ENCODE measurements at regions not wholly inside any gene's neighbourhood (a gene's known extent, or its start where the extent isn't known, plus 50 kb on each side); places are given as distances from the start of the nearest gene placed in this dataset.

DNA sequence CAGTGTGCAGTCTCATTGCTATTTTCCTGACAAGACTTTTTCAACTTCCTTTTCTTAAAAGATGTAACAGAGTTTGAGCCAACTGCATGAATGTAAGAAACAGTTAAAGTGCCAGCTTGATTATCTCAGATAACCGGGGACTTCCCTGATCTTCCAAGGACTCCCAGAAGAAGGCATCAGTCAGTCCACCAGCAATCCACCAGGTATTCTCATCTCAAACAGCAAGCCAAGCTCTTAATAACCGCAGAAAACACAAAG lies 350.1 kb downstream of the LIG4 start:
- no peak for DNase-seq (ENCODE audit: low read depth in 2 of 2)

DNA sequence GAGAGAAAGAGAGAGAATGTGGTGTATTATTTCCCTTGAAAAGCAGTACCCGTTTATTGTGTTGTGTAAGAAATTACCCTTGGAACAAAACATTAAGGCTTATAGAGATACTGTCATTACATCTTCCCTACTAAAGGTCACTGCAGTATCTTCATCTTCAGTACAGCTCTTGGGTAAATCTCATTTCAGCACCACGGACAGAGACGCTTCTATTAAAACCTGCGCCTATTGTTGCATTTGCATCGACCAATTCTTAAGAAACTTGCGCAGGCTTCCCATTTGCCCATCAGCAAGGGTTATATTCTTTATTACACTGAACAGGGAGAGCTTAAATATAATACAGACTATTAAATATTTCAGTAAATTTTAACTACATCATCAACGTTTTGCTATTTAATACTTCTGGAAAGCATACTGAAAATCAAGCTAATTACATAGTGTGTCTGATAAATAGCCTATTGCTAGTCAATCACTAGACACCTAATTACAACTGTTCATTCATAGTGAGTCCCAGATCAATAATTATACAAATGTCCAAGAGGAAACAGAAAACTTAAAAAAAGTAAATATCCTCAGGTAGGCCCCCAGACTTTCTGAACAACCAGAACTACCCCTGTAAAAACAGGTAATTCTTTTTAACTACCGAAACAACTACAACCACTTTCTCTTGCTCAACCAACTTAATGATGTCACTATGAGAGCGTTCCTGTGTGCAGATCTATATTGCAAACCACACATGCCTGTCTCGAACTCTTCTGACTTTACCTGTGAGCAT lies 350.6 kb downstream of the LIG4 start:
- DNase-seq (ENCODE audit: low read depth in 2 of 2), result no peak

DNA sequence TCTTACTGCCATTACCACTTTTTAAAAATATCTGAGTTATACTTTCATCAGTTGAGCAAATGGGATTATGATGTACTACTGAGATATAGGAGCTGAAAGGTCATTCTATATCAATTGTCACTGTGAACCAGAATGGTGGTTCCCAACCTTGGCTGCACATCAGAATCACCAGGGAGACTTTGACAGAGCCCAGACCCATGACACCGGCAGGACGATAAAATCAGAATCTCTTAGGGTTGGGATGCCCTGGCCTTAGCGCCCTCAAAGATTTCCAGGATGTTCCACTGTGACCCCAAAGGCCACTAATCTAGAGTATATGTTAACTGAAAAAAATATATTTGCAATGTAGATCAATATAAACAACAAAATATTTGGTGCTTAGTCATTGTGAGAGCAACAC lies 355.1 kb downstream of the LIG4 start:
- no peak for DNase-seq (ENCODE audit: low read depth in 2 of 2)

DNA sequence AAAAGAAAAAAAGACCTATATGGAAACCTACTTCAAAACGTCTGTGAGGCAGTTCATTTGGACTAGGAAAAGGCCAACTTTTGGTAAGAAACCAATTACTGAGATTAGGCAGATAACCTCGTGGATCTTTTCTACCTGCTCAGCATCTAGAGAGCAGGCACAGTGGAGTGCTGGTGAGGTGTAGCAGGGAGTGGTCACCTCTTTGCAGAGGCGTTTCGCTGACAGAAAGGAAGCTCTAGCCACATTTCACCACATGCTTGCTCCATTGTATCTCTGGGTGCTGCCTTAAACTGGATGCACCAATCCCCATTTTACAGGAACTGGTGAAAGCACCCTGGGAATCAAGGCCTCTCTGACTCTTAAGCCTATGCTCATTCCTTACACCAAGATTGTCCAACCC lies 360.5 kb downstream of the LIG4 start:
- DNase-seq (ENCODE audit: low read depth in 2 of 2), result no peak

DNA sequence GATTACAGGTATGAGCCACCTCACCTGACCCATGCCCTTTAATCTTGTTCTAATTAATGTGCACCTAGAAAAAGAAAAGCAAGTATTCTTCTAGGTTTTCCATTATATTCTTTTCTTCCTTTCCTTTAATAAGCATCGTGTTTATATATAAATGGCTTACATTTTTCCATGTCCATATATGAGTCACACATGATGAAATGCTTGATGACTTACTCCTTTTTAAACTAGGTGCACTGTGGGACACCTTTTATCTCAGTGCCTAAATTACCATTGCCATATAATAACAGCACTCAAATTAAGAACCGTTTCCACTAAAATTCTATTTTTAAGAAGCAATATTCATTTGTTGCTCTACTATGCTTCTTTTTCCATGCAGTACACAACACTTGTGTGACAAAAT lies 363.3 kb downstream of the LIG4 start:
- DNase-seq (ENCODE audit: low read depth in 2 of 2), result no peak

DNA sequence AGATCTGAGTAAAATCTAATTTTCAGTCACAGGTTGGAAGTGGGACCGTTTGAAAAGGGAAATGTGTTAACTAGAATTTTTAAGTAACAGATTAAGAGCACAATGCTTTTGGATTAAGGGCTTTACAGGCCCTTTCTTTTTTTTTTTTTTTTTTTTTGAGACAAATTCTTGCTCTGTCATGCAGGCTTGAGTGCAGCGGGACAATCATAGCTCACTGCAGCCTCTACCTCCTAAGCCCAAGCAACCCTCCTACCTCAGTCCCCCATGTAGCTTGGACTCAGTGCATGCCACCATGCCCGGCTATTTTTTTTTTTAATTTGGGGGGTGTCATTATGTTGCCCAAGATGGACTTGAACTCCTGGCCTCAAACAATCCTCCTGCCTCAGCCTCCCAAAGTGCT lies 363.7 kb downstream of the LIG4 start:
- no peak for DNase-seq (ENCODE audit: low read depth in 2 of 2)

DNA sequence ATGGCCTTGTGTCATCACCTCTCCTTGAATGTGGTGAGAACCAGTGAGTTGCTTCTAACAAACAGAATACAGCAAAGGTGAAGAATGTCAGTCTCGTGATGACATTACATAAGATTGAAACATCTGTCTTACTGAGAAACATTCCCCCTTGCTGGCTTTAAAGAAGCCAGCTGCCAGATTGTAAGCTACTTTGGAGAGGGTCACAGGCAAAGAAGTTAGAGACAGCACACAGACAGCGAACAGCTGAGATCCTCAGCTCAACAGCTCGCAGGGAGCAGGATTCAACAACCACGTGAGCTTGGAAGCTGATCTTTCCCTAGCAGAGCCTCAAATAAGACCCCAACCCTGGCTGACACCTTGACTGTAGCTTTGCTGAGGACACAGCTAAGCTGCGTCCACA lies 367.9 kb downstream of the LIG4 start:
- DNase-seq (ENCODE audit: low read depth in 2 of 2), result no peak

DNA sequence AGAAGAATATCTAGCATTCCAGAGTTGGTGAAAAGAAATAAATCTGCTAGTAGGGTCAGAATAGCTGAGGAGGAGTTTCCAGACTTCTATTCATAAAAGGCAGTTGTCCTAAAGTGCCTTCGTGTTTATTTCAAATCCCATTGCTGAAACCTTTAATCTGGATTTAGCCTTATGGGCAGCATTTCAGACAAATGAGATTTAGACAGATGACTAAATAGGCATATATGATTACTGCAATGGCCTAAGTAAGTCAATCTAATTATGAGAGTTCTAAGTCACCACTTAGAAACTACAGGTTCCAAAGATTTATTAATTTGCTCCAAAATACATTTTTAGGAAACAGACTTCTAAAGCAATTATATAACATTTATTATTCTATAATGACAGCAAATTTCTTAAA lies 368.7 kb downstream of the LIG4 start:
- DNase-seq (ENCODE audit: low read depth in 2 of 2), result no peak

DNA sequence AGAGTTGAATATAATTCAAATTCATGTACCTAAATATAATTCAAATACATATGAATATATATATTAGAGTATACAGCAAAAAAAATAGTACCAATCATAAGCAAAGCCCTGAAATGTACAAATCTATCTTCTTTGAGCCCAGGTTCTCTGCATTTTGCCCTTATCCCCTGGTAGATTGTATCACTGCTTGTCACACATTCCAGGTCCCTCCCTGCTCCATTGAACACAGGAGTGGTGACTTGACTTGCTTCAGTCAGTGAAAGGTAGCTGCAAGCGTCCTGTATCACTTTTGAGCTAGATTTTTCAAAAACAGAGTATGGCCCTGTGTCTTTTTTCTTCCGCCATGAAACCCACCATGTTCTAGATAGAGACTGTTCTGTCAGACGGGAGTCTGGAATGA lies 369.4 kb downstream of the LIG4 start:
- DNase-seq (ENCODE audit: low read depth in 2 of 2), result no peak

DNA sequence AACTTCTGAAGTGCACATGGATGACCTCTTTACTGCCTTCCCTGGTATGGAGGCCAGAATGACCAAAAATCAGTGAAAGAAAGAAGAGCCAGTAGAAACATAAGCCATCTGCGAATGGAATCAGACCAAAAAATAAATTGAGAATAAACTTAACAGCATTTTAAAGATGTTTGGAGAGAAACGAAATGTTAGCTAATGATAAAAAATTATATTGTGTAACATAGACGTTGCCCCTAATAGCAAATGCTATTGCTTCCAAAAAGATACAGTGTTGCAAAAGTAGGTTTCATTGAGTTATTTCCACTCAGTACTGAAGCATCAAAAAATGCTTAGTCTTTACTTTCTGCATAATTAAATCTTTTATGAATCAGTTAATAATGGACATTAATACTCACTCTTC lies 371.7 kb downstream of the LIG4 start:
- no peak for DNase-seq (ENCODE audit: low read depth in 2 of 2)

DNA sequence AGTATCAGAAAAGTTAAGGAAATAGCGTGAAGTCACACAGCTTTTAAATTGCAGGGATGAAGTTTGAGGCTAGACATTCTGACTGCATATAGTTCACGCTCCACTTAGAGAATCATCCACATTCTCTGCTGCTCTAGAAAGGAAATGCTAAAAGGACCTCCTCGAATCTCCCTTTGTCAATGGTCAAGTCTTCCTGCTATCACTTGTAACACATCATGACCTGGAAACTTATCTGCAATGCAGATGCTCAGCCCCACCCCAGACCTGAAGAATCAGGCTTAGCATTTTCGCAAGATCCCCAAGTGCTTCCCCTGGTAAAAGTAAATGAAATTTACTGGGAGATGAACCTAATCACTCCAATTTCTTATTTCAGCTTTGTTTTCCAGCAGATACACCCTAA lies 372.1 kb downstream of the LIG4 start:
- DNase-seq (ENCODE audit: low read depth in 2 of 2), result no peak

DNA sequence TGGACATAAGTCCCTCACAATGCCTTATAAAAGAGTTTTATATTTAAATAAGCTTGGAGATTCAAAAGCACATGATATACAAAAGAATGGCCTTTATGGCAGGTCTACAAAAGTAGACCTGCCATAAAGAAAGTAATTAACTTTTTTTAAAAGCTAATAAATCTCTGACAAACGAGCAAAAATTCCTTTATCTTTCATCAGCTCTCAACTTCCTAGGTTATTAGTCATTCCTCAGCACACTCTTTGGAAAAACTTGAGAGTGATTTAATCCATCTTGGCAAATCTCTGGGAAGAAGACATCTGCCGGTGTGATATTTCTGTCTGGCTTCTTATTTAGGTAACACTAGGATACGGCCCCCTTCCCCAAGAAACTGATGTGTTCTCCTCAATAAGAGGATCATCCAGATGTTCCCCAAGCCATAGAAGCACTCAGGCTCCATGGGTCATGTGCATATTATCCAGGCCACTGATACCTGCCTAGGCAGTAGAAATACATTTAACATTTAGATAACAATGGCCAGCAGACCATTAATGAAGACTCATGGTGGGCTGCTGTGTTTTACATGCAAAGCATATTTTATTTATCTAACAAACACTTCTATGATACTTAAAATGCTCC lies 372.7 kb downstream of the LIG4 start:
- no peak for DNase-seq (ENCODE audit: low read depth in 2 of 2)

DNA sequence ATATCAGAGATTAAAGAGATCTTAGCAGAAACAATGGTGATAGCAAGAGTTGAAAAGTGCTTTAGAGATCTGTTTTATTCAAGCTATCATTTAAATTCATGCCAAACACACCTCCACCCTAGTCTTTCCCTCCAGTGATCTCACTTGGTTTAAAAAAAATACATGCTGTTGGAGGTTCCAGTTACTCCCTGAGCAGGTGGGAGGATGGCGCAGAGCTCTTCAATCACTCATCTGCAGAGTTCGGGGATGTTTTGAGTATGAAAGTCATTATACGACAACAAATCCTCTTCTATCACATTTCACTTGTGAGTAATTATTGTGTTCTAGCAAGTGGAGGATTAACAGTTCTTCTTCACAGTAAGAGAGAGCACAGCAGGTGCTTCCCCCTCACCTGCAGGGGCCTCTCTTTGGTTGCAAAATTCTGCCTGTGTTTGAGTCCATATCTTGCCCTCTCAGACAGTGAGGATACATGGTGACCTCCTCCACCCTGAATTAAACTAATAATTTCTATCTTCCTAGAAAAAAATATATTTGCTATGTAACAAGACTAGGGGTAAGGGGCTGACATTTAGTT lies 376.7 kb downstream of the LIG4 start:
- no peak for DNase-seq (ENCODE audit: low read depth in 2 of 2)

DNA sequence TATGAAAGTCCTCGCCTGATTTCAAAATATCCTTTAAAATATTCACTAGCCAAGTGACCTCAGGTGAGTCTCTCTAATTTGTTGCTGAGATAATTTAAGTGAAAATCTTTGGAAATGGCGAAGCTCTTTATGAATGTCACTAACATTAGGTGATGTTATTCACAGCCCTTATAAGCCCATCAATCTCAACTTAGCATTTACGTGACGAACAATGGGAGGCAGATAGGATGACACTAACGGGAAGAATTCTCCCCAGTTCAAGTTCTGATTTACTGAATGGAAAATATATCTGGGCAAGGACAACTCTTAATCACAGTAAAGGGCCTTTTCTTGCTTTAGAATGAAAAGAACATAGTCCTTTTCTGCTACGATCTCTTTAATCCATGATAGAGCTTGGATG lies 378.7 kb downstream of the LIG4 start:
- DNase-seq (ENCODE audit: low read depth in 2 of 2), result no peak

DNA sequence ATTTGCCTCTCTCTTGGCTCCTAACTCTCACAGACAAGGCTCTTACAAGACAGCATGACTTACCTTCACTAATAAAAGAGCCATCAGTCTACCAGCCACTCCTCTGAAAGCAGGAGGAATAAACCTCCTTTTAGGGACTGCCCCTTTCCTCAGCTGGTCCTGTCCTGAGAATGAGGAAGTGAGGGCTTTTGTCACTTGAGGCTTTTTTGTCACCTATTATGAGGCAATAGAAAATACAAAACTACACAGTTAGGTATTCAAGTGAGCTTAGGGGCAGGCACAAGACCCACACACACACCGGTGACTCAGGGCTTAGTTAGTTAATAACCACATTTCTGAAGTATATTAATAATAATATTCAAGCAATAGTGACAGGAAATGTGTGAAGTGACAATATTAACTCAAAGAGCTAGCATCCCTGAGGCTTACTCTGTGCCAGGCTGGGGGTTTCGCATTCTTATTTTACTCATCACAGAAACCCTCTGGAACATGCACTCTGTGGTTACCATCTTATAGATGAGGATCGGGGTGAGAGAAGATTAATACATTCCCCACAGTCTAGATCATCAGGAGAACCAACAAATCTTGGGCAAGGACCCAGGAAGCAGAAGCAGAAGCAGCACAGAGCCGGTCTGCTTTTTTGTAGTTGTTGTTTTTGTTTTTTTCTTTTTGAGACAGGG lies 379.9 kb downstream of the LIG4 start:
- no peak for DNase-seq (ENCODE audit: low read depth in 2 of 2)

DNA sequence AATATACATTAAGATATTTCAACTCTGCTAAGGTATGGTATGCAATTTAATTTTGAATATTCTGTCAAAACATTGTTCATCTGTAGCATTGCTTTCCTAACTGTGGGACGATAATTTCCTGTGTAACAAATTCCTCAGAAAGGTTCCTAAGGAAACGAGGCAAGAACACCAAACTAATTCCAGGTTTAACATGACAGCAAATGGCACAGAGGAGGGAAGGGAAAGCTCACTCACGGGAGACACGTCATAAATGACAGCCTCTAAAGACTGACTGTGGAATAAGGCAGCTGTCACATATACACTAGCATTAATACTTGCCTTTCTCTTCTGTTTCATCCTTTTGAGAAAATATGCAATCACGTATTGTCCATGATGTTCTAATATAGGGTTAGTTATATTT lies 380.6 kb downstream of the LIG4 start:
- no peak for DNase-seq (ENCODE audit: low read depth in 2 of 2)

DNA sequence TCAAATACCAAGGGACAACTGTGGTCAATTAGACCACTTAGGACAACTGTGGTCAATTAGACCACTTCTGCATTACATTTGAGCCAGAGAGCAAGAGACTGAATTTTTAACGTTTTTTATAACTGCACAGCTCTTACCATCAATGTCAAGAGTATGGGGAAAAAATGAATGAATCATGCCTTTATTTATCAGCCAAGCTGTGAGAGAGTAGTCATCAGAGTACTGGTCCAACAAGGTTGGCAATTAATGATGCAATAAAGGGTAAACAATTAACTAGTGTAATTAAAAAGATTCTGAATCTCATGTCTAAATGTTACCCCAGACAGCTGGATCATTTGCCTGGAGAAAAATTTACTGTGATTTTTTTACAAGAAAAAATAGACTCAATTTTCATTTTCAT lies 381.1 kb downstream of the LIG4 start:
- no peak for DNase-seq (ENCODE audit: low read depth in 2 of 2)

DNA sequence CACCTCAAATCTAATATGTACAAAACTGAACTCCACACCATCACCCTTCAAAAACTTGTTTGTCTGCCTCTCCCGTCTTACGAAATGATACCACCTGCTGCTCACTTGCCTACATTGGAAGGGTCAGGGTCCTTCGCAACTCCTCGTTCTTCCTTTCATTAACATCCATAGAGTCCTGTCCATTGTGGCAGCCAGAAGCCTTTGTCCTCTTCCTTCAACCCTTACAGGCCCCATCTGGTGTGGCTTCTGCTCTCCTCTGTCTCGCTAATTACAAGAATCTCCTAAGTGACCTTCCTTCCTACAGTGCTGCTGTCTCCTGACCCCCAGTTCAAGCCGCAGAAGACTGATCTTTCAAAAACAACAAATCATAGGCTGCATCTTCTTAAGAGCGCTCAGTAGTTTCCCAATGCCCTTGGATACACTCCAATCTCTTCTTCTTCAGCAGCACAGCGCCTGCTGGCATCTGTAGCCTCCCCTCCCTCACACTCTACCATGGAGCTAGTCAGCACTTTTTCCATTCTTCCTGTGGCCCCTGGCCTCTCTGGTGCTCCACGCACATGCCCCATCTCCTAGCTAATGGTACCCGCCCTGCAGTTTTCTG lies 382.7 kb downstream of the LIG4 start:
- DNase-seq (ENCODE audit: low read depth in 2 of 2), result no peak

DNA sequence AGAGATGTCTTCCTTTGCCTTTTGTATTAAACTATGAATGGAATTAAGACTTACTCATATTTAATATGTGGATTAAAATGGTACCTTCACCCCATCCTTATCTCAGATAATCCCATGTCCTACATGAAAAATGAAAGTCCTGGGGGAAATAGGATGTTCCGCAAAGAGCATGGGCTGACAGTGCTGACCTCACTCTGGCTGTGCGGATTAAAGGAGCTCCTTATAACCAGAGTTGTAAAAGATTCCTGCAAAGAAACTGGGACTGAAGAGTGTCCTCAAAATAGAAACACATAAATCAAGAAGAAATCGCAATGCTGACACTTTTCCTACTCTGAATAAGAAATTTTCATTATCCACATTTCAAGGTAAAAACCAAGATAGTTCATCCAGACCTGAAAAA lies 384.5 kb downstream of the LIG4 start:
- no peak for DNase-seq (ENCODE audit: low read depth in 2 of 2)

DNA sequence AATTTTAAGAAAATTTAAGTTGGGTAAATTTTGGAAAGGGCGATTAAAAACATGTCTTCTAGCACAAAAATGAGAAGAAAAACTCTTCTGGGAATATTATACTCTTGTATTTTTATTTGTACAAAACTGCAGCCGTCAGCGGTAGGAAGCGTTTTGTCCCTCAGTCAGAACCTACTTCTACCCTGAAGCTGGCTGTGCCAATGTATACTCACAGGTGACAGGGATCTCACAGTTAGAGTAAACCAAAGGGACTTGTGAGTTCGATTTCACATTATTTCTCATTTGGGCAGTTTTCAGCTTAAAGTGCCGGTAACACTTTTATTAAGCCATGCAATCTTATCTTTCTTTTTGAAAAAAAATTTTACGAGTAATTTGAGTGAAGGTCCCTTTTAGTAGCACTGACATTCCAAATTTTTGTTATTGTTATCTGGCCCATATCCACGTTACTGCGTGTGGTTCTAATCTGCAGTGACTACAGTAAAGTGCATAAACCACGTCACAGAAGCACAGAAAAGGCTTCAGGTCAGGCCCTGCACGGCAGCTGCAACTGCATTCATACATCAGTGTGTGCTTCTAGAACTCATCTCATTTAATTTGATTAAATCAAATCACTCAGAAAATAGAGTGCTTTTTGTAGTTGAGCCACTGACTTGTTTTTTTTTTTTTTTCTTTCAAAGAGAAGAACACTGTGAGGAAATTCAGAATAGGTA lies 387.3 kb downstream of the LIG4 start:
- no peak for DNase-seq (ENCODE audit: low read depth in 2 of 2)

DNA sequence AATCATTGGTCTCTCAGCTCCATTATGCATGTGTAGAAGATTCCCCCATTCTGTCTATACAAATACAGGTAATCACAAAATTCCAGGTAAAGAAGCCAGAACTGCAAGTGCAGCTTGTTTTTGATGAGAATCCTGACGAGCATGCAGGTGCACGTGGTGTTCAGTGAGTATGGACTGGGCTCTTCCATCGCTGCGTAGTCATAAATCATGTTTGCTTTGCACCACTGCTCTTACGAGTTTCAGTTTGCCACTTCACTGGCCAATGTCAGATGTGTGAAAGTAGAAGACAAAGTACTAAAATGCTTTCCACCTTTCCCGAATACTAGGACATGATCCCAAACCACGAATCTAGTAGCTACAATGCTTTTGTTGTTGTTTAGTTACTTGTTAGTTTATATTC lies 390.7 kb downstream of the LIG4 start:
- no peak for DNase-seq (ENCODE audit: low read depth in 2 of 2)

DNA sequence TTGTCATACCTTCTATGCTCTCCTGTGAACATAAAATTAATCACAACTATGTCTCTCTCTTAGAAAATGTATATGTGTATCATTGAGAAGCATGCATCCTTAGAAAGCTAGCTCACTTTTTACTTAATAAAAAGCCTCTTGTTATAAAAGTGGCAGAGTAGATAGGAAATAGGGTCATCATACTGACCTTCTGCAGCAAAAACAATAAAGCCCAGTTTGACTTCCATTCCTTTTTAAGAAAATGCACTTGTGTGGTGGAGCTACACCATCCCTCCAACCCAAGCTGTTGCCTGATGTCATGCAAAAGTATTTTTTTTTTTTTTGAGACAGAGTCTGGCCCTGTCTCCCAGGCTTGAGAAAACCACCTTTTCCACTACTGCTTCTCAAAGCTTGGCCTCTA lies 393.3 kb downstream of the LIG4 start:
- DNase-seq (ENCODE audit: low read depth in 2 of 2), result no peak
